ENCODE measurements at regions not wholly inside any gene's neighbourhood (a gene's known extent, or its start where the extent isn't known, plus 50 kb on each side); places are given as distances from the start of the nearest gene placed in this dataset.

GRCh38 chr3:193929373-193929772, 206.6 kb upstream of the HES1 start:
- ATAC-seq (no peak), DNase-seq (no peak)
- Mint-ChIP-seq H3K27ac (no peak overlapping the region), H3K9me3 (peaks cover 4% of the 10 kb centered on the region), H3K4me1 (peaks cover 3% of the 10 kb centered on the region), H3K36me3 (ENCODE audit: low read depth) (no peaks in the 10 kb centered on the region), H3K4me3 (no peak overlapping the region), H3K27me3 (peaks cover 9% of the 10 kb centered on the region)

- no peak overlapping the region for H3K27ac Mint-ChIP-seq
- H3K4me3 Mint-ChIP-seq, result no peak overlapping the region
- H3K27me3 Mint-ChIP-seq, result peaks cover 13% of the 10 kb centered on the region
- no peak for DNase-seq
- no peaks in the 10 kb centered on the region for H3K36me3 Mint-ChIP-seq (ENCODE audit: low read depth)
- peaks cover 3% of the 10 kb centered on the region for H3K9me3 Mint-ChIP-seq
- H3K4me1 Mint-ChIP-seq, result peaks cover 3% of the 10 kb centered on the region
- no peak for ATAC-seq
Observed at GRCh38 chr3:193929921-193930646, 205.9 kb upstream of the HES1 start.

GRCh38 chr3:193932136-193932535, 203.8 kb upstream of the HES1 start:
- no peak for ATAC-seq
- H3K9me3 Mint-ChIP-seq, result no peaks in the 10 kb centered on the region

GRCh38 chr3:193932576-193932975, 203.4 kb upstream of the HES1 start:
- no peak overlapping the region for H3K27ac Mint-ChIP-seq
- H3K9me3 Mint-ChIP-seq, result no peaks in the 10 kb centered on the region
- H3K27me3 Mint-ChIP-seq, result peaks cover 16% of the 10 kb centered on the region
- peaks cover 3% of the 10 kb centered on the region for H3K4me1 Mint-ChIP-seq
- no peak for ATAC-seq
- H3K4me3 Mint-ChIP-seq, result no peak overlapping the region
- no peak for DNase-seq
- H3K36me3 Mint-ChIP-seq (ENCODE audit: low read depth), result no peaks in the 10 kb centered on the region

More at GRCh38 chr3:193932136-193932535, 203.8 kb upstream of the HES1 start:
- H3K36me3 Mint-ChIP-seq (ENCODE audit: low read depth), result no peaks in the 10 kb centered on the region
- no peak overlapping the region for H3K4me3 Mint-ChIP-seq
- DNase-seq, result no peak
- peaks cover 15% of the 10 kb centered on the region for H3K27me3 Mint-ChIP-seq
- peaks cover 3% of the 10 kb centered on the region for H3K4me1 Mint-ChIP-seq
- H3K27ac Mint-ChIP-seq, result no peak overlapping the region

- no peak for DNase-seq
- Mint-ChIP-seq H3K36me3 (ENCODE audit: low read depth) (no peaks in the 10 kb centered on the region), H3K27ac (no peak overlapping the region), H3K27me3 (peaks cover 18% of the 10 kb centered on the region), H3K4me3 (no peak overlapping the region), H3K9me3 (no peaks in the 10 kb centered on the region), H3K4me1 (peaks cover 3% of the 10 kb centered on the region)
- no peak for ATAC-seq
Observed at GRCh38 chr3:193933451-193933850, 202.5 kb upstream of the HES1 start.

- DNase-seq (no peak), ATAC-seq (no peak)
- Mint-ChIP-seq H3K27me3 (peaks cover 14% of the 10 kb centered on the region), H3K27ac (no peak overlapping the region), H3K9me3 (no peaks in the 10 kb centered on the region), H3K4me3 (no peak overlapping the region), H3K36me3 (ENCODE audit: low read depth) (no peaks in the 10 kb centered on the region), H3K4me1 (no peaks in the 10 kb centered on the region)
Observed at GRCh38 chr3:193935916-193936315, 200.0 kb upstream of the HES1 start.

GRCh38 chr3:193938613-193939012, 197.3 kb upstream of the HES1 start:
- Mint-ChIP-seq H3K27ac (no peak overlapping the region), H3K4me1 (no peaks in the 10 kb centered on the region), H3K27me3 (peaks cover 16% of the 10 kb centered on the region), H3K4me3 (no peak overlapping the region), H3K9me3 (no peaks in the 10 kb centered on the region), H3K36me3 (ENCODE audit: low read depth) (no peaks in the 10 kb centered on the region)
- DNase-seq (no peak), ATAC-seq (no peak)

GRCh38 chr3:193939527-193939926, 196.4 kb upstream of the HES1 start:
- H3K4me3 Mint-ChIP-seq, result no peak overlapping the region
- H3K9me3 Mint-ChIP-seq, result no peaks in the 10 kb centered on the region
- DNase-seq, result no peak
- H3K36me3 Mint-ChIP-seq (ENCODE audit: low read depth), result no peaks in the 10 kb centered on the region
- H3K4me1 Mint-ChIP-seq, result no peaks in the 10 kb centered on the region
- ATAC-seq, result no peak
- H3K27me3 Mint-ChIP-seq, result peaks cover 16% of the 10 kb centered on the region
- H3K27ac Mint-ChIP-seq, result no peak overlapping the region

GRCh38 chr3:193940526-193940925, 195.4 kb upstream of the HES1 start:
- Mint-ChIP-seq H3K27me3 (peaks cover 12% of the 10 kb centered on the region), H3K27ac (no peak overlapping the region), H3K4me3 (no peak overlapping the region), H3K4me1 (no peaks in the 10 kb centered on the region), H3K36me3 (ENCODE audit: low read depth) (no peaks in the 10 kb centered on the region), H3K9me3 (no peaks in the 10 kb centered on the region)
- DNase-seq (no peak), ATAC-seq (no peak)

GRCh38 chr3:193941486-193941885, 194.5 kb upstream of the HES1 start:
- Mint-ChIP-seq H3K36me3 (ENCODE audit: low read depth) (no peaks in the 10 kb centered on the region), H3K9me3 (no peaks in the 10 kb centered on the region), H3K27ac (no peak overlapping the region), H3K27me3 (peaks cover 16% of the 10 kb centered on the region), H3K4me3 (no peak overlapping the region), H3K4me1 (no peaks in the 10 kb centered on the region)
- ATAC-seq (no peak), DNase-seq (no peak)

GRCh38 chr3:193942516-193943055, 193.4 kb upstream of the HES1 start:
- Mint-ChIP-seq H3K36me3 (ENCODE audit: low read depth) (no peaks in the 10 kb centered on the region), H3K27me3 (peaks cover 22% of the 10 kb centered on the region), H3K27ac (no peak overlapping the region), H3K4me3 (no peak overlapping the region), H3K4me1 (no peaks in the 10 kb centered on the region), H3K9me3 (no peaks in the 10 kb centered on the region)
- ATAC-seq (no peak), DNase-seq (no peak)

GRCh38 chr3:193943200-193943599, 192.7 kb upstream of the HES1 start:
- Mint-ChIP-seq H3K27ac (no peak overlapping the region), H3K36me3 (ENCODE audit: low read depth) (no peaks in the 10 kb centered on the region)

GRCh38 chr3:193943851-193944517, 192.0 kb upstream of the HES1 start:
- H3K4me3 Mint-ChIP-seq, result no peak overlapping the region
- H3K27ac Mint-ChIP-seq, result no peak overlapping the region
- no peaks in the 10 kb centered on the region for H3K36me3 Mint-ChIP-seq (ENCODE audit: low read depth)
- H3K9me3 Mint-ChIP-seq, result no peaks in the 10 kb centered on the region
- no peaks in the 10 kb centered on the region for H3K4me1 Mint-ChIP-seq
- peaks cover 29% of the 10 kb centered on the region for H3K27me3 Mint-ChIP-seq
- no peak for DNase-seq
- ATAC-seq, result no peak

More at GRCh38 chr3:193943200-193943599, 192.7 kb upstream of the HES1 start:
- H3K4me3 Mint-ChIP-seq, result no peak overlapping the region
- H3K4me1 Mint-ChIP-seq, result no peaks in the 10 kb centered on the region
- H3K9me3 Mint-ChIP-seq, result no peaks in the 10 kb centered on the region
- DNase-seq (no peak), ATAC-seq (no peak)
- peaks cover 23% of the 10 kb centered on the region for H3K27me3 Mint-ChIP-seq

GRCh38 chr3:193944518-193944884, 191.4 kb upstream of the HES1 start:
- peaks cover 34% of the 10 kb centered on the region for H3K27me3 Mint-ChIP-seq
- no peak overlapping the region for H3K4me3 Mint-ChIP-seq
- H3K36me3 Mint-ChIP-seq (ENCODE audit: low read depth), result no peaks in the 10 kb centered on the region
- H3K9me3 Mint-ChIP-seq, result no peaks in the 10 kb centered on the region
- DNase-seq (no peak), ATAC-seq (no peak)
- no peak overlapping the region for H3K27ac Mint-ChIP-seq
- H3K4me1 Mint-ChIP-seq, result no peaks in the 10 kb centered on the region

GRCh38 chr3:193945143-193945542, 190.8 kb upstream of the HES1 start:
- ATAC-seq (no peak), DNase-seq (no peak)
- no peaks in the 10 kb centered on the region for H3K9me3 Mint-ChIP-seq
- H3K27me3 Mint-ChIP-seq, result peaks cover 32% of the 10 kb centered on the region
- H3K4me3 Mint-ChIP-seq, result no peak overlapping the region
- H3K4me1 Mint-ChIP-seq, result no peaks in the 10 kb centered on the region
- H3K27ac Mint-ChIP-seq, result no peak overlapping the region
- no peaks in the 10 kb centered on the region for H3K36me3 Mint-ChIP-seq (ENCODE audit: low read depth)
